ENCODE measurements at regions not wholly inside any gene's neighbourhood (a gene's known extent, or its start where the extent isn't known, plus 50 kb on each side); places are given as distances from the start of the nearest gene placed in this dataset.

GRCh38 chr1:91575909-91576519 is 75.4 kb downstream of the CDC7 start:
- TF ChIP-seq, protein P1, sequence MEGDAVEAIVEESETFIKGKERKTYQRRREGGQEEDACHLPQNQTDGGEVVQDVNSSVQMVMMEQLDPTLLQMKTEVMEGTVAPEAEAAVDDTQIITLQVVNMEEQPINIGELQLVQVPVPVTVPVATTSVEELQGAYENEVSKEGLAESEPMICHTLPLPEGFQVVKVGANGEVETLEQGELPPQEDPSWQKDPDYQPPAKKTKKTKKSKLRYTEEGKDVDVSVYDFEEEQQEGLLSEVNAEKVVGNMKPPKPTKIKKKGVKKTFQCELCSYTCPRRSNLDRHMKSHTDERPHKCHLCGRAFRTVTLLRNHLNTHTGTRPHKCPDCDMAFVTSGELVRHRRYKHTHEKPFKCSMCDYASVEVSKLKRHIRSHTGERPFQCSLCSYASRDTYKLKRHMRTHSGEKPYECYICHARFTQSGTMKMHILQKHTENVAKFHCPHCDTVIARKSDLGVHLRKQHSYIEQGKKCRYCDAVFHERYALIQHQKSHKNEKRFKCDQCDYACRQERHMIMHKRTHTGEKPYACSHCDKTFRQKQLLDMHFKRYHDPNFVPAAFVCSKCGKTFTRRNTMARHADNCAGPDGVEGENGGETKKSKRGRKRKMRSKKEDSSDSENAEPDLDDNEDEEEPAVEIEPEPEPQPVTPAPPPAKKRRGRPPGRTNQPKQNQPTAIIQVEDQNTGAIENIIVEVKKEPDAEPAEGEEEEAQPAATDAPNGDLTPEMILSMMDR (IDR thresholded peaks at IDR 0.05; ENCODE audit: low read depth, low read length), result no peak
- TF ChIP-seq POLR2A (IDR thresholded peaks at IDR 0.05; ENCODE audit: extremely low read depth, insufficient read length) (no peak), MAX (IDR thresholded peaks at IDR 0.05; ENCODE audit: low read depth, low read length) (no peak), MYC (IDR thresholded peaks at IDR 0.05; ENCODE audit: low read depth, low read length) (no peak)
- H3K4me3 ChIP-seq (ENCODE audit: low read depth, low read length), result no peak overlapping the region
- no peak for DNase-seq (ENCODE audit: low read depth)

GRCh38 chr1:91578320-91579109 is 77.9 kb downstream of the CDC7 start:
- TF ChIP-seq MYC (IDR thresholded peaks at IDR 0.05; ENCODE audit: low read depth, low read length) (no peak), MAX (IDR thresholded peaks at IDR 0.05; ENCODE audit: low read depth, low read length) (no peak), POLR2A (IDR thresholded peaks at IDR 0.05; ENCODE audit: extremely low read depth, insufficient read length) (no peak)
- TF ChIP-seq, protein P1 (IDR thresholded peaks at IDR 0.05; ENCODE audit: low read depth, low read length), result no peak
- no peak overlapping the region for H3K4me3 ChIP-seq (ENCODE audit: low read depth, low read length)
- DNase-seq (ENCODE audit: low read depth), result no peak

- DNase-seq (ENCODE audit: low read depth), result no peak
- H3K4me3 ChIP-seq (ENCODE audit: low read depth, low read length), result no peak overlapping the region
- TF ChIP-seq POLR2A (IDR thresholded peaks at IDR 0.05; ENCODE audit: extremely low read depth, insufficient read length), result no peak
- no peak for TF ChIP-seq MYC (IDR thresholded peaks at IDR 0.05; ENCODE audit: low read depth, low read length)
- TF ChIP-seq, protein P1 (IDR thresholded peaks at IDR 0.05; ENCODE audit: low read depth, low read length), result no peak
- no peak for TF ChIP-seq MAX (IDR thresholded peaks at IDR 0.05; ENCODE audit: low read depth, low read length)
Observed at GRCh38 chr1:91579658-91580228, 79.1 kb downstream of the CDC7 start.

DNA sequence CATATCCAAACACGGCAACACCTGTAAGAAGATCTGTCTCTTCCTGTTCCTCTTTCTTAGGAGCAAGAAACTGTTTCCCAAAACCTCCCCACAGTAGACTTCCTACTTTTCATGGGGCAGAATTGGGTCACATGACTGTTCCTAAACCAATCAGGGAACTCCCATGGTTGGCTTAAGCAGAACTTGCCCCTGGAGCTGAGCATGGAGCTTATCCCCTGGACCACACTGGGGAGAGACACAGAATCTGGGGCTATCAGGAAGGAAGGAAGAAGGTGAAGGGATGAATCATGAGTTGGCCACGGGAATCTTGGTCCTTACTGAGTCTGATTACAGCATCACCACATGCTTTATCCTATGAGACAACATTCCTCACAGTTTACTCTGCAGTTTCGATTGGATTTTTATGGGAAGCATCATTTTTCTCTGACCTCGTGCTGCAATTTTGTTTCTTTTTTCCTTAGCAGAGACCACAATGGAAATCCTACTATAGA is 81.8 kb downstream of the CDC7 start:
- no peak for TF ChIP-seq MAX (IDR thresholded peaks at IDR 0.05; ENCODE audit: low read depth, low read length)
- TF ChIP-seq, protein P1 (IDR thresholded peaks at IDR 0.05; ENCODE audit: low read depth, low read length), result no peak
- TF ChIP-seq POLR2A (IDR thresholded peaks at IDR 0.05; ENCODE audit: extremely low read depth, insufficient read length), result no peak
- no peak for TF ChIP-seq MYC (IDR thresholded peaks at IDR 0.05; ENCODE audit: low read depth, low read length)
- H3K4me3 ChIP-seq (ENCODE audit: low read depth, low read length), result no peak overlapping the region
- peak; percentile 21 for DNase-seq (ENCODE audit: low read depth)

GRCh38 chr1:91583326-91583755 is 82.7 kb downstream of the CDC7 start:
- H3K4me3 ChIP-seq (ENCODE audit: low read depth, low read length), result no peak overlapping the region
- no peak for TF ChIP-seq MAX (IDR thresholded peaks at IDR 0.05; ENCODE audit: low read depth, low read length)
- TF ChIP-seq, protein P1 (IDR thresholded peaks at IDR 0.05; ENCODE audit: low read depth, low read length), result no peak
- TF ChIP-seq POLR2A (IDR thresholded peaks at IDR 0.05; ENCODE audit: extremely low read depth, insufficient read length), result no peak
- no peak for TF ChIP-seq MYC (IDR thresholded peaks at IDR 0.05; ENCODE audit: low read depth, low read length)
- DNase-seq (ENCODE audit: low read depth), result no peak
